Body of pancreas (tissue), 4 donors: ENCODE measurements at regions not wholly inside any gene's neighbourhood (a gene's known extent, or its start where the extent isn't known, plus 50 kb on each side); places are given as distances from the start of the nearest gene placed in this dataset.

ENCODE experiments used
- POLR2A ChIP-seq, 3 donors: fragments of 450-650 bp; IDR thresholded peaks; one replicate each; pipeline ENCODE4 v1.6.1; 2016; ENCODE audit warnings: antibody characterized with exemption in 3 of 3, mild to moderate bottlenecking in 2 of 3
- TF ChIP-seq, protein P1 (sequence below), 7 experiments: fragments of 450-650 bp in 4 of 7; fragments of 200-600 bp in 3 of 7; sonication (generic) in 3 of 7; IDR thresholded peaks; one replicate each; pipeline ENCODE4 v1.5.1; 2016 to 2019; ENCODE audit warnings: antibody characterized with exemption in 7 of 7

DNA sequence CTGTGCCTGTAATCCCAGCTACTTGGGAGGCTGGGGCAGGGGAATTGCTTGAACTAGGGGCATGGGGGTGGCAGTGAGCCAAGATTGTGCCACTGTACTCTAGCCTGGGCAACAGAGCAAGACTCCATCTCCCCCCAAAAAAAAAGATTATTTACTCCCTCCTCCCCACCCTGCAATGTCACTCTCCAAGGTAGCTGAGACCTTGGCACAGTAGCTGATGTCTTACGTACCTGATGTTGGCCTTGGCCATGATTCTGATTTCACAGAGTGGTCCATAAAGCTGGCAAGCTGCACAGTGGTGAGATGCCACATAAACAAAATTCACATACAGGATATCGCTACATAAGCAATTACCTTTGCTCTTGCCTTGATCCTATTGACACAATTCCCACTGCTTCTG is 108.5 kb downstream of the CAVIN4 start:
- TF ChIP-seq, protein P1, sequence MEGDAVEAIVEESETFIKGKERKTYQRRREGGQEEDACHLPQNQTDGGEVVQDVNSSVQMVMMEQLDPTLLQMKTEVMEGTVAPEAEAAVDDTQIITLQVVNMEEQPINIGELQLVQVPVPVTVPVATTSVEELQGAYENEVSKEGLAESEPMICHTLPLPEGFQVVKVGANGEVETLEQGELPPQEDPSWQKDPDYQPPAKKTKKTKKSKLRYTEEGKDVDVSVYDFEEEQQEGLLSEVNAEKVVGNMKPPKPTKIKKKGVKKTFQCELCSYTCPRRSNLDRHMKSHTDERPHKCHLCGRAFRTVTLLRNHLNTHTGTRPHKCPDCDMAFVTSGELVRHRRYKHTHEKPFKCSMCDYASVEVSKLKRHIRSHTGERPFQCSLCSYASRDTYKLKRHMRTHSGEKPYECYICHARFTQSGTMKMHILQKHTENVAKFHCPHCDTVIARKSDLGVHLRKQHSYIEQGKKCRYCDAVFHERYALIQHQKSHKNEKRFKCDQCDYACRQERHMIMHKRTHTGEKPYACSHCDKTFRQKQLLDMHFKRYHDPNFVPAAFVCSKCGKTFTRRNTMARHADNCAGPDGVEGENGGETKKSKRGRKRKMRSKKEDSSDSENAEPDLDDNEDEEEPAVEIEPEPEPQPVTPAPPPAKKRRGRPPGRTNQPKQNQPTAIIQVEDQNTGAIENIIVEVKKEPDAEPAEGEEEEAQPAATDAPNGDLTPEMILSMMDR (IDR thresholded peaks at IDR 0.05) = no peak
- TF ChIP-seq POLR2A (IDR thresholded peaks at IDR 0.05) = no peak
